ENCODE measurements at regions not wholly inside any gene's neighbourhood (a gene's known extent, or its start where the extent isn't known, plus 50 kb on each side); places are given as distances from the start of the nearest gene placed in this dataset.

DNA sequence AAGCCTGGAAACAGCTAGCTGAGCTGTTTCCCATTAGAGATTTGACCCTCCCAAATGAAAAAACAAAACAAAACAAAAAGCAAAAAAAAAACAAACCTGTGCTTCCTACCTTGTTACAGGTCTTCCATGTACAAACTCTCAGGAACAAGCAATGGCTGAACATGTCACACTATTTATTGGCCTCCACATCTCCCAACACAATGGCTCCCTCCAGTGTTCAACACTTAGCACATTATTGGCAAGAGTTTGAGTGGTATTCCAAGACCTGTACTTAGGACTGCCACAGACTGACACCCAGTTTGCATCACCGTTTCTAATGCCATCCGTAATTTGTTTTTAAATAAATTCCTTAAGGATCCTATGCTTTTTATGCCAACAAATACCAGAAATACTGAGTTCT, 195.0 kb upstream of the OLFM3 start:
- TF ChIP-seq EZH2 (IDR thresholded peaks at IDR 0.05; ENCODE audit: low read depth, low read length, severe bottlenecking) (no peak), POLR2AphosphoS5 (IDR thresholded peaks at IDR 0.05; ENCODE audit: low read depth, low read length) (no peak), KDM4A (IDR thresholded peaks at IDR 0.05; ENCODE audit: low read depth, low read length, severe bottlenecking) (no peak), CBX5 (IDR thresholded peaks at IDR 0.05; ENCODE audit: low read depth, low read length) (no peak), BACH1 (IDR thresholded peaks at IDR 0.05; ENCODE audit: low read length) (no peak), POLR2A (IDR thresholded peaks at IDR 0.05; ENCODE audit: control extremely low read depth in 1 of 2, low read depth in 2 of 2, low read length in 2 of 2) (no peak), SP1 (IDR thresholded peaks at IDR 0.05; ENCODE audit: low read depth, low read length) (no peak), TCF12 (IDR thresholded peaks at IDR 0.05; ENCODE audit: low read depth, low read length) (no peak), RNF2 (IDR thresholded peaks at IDR 0.05; ENCODE audit: borderline replicate concordance, low read depth, low read length, missing control alignments, poor library complexity, severe bottlenecking) (no peak), CHD2 (IDR thresholded peaks at IDR 0.05; ENCODE audit: low read length) (no peak), CBX8 (IDR thresholded peaks at IDR 0.05; ENCODE audit: borderline replicate concordance, low read depth, low read length) (no peak)
- TF ChIP-seq, protein P1, sequence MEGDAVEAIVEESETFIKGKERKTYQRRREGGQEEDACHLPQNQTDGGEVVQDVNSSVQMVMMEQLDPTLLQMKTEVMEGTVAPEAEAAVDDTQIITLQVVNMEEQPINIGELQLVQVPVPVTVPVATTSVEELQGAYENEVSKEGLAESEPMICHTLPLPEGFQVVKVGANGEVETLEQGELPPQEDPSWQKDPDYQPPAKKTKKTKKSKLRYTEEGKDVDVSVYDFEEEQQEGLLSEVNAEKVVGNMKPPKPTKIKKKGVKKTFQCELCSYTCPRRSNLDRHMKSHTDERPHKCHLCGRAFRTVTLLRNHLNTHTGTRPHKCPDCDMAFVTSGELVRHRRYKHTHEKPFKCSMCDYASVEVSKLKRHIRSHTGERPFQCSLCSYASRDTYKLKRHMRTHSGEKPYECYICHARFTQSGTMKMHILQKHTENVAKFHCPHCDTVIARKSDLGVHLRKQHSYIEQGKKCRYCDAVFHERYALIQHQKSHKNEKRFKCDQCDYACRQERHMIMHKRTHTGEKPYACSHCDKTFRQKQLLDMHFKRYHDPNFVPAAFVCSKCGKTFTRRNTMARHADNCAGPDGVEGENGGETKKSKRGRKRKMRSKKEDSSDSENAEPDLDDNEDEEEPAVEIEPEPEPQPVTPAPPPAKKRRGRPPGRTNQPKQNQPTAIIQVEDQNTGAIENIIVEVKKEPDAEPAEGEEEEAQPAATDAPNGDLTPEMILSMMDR (IDR thresholded peaks at IDR 0.05; ENCODE audit: control extremely low read depth in 1 of 3, insufficient read depth in 1 of 3, low read depth in 1 of 3, low read length in 3 of 3), result peak in 2 of 3 experiments; percentile 71 to 73; a peak in 3 of 4 replicates
- TF ChIP-seq, protein P2, sequence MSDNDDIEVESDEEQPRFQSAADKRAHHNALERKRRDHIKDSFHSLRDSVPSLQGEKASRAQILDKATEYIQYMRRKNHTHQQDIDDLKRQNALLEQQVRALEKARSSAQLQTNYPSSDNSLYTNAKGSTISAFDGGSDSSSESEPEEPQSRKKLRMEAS (IDR thresholded peaks at IDR 0.05), result no peak

Data from H1 (cell line).